Astrocyte of the spinal cord (primary cell): ENCODE measurements at regions not wholly inside any gene's neighbourhood (a gene's known extent, or its start where the extent isn't known, plus 50 kb on each side); places are given as distances from the start of the nearest gene placed in this dataset.

Source experiments
- DNase-seq: peaks from one replicate; pipeline ENCODE4 v3.0.0; 2011; ENCODE audit warnings: low read depth, low spot score
- H3K4me3 ChIP-seq: 2 replicates; pipeline ENCODE4 v1.5.1; 2011; ENCODE audit warnings: low read depth, mild to moderate bottlenecking, low read length, moderate library complexity
- in situ Hi-C: cut with HindIII; loops from 2 replicates; pipeline ENCODE4 v1.10.0; 2017; ENCODE audit warnings: low sequenced_read_pairs
- TF ChIP-seq, protein P1 (sequence below): IDR thresholded peaks from 2 replicates; pipeline ENCODE4 v1.5.1; 2012; ENCODE audit warnings: low read depth, mild to moderate bottlenecking, low read length, inconsistent platforms

DNA sequence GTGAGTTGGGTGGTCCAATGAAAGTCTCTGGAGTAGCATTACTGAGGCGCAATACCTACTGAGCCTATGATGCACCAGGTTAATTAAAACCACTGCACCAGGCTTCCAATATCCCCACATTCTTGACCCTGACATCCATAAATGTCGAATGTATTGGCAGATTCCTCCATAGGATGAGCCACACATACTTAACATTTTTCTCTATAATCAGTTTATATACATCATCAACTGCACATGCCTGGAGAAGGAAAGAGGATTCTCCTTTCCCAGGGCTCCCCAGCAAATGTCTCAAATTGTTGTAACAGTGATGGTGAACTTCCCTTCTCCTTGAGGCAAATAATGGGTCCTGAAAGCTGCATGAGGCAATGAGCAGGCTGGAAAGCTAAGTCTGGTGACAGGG lies 82.3 kb upstream of the LPP start:
- in situ Hi-C loops: no loop called here
- no peak for DNase-seq
- TF ChIP-seq, protein P1, sequence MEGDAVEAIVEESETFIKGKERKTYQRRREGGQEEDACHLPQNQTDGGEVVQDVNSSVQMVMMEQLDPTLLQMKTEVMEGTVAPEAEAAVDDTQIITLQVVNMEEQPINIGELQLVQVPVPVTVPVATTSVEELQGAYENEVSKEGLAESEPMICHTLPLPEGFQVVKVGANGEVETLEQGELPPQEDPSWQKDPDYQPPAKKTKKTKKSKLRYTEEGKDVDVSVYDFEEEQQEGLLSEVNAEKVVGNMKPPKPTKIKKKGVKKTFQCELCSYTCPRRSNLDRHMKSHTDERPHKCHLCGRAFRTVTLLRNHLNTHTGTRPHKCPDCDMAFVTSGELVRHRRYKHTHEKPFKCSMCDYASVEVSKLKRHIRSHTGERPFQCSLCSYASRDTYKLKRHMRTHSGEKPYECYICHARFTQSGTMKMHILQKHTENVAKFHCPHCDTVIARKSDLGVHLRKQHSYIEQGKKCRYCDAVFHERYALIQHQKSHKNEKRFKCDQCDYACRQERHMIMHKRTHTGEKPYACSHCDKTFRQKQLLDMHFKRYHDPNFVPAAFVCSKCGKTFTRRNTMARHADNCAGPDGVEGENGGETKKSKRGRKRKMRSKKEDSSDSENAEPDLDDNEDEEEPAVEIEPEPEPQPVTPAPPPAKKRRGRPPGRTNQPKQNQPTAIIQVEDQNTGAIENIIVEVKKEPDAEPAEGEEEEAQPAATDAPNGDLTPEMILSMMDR: no peak
- H3K4me3 ChIP-seq: no peak overlapping the region

DNA sequence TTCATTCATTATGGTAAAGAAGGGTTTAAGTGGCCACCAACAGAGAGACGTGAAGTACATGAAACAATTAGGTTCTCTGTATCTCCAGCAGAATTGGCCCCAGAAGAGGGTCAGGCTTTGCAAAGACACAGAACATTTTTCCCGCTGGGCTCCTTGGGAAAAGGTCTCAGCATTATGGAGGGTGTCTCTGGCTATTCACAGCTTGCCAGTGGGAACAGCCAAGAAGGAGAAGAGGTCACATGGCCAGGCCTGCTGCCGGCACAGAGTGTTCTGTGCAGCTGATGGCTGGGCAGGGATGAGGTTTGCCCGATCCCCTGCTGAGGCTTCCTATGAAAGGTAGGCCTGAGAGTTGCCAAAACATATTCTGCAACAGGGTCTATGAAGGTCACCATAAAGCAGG lies 77.8 kb upstream of the LPP start:
- TF ChIP-seq, protein P1: no peak
- no peak for DNase-seq
- H3K4me3 ChIP-seq: no peak overlapping the region
- in situ Hi-C loops: no loop called here

DNA sequence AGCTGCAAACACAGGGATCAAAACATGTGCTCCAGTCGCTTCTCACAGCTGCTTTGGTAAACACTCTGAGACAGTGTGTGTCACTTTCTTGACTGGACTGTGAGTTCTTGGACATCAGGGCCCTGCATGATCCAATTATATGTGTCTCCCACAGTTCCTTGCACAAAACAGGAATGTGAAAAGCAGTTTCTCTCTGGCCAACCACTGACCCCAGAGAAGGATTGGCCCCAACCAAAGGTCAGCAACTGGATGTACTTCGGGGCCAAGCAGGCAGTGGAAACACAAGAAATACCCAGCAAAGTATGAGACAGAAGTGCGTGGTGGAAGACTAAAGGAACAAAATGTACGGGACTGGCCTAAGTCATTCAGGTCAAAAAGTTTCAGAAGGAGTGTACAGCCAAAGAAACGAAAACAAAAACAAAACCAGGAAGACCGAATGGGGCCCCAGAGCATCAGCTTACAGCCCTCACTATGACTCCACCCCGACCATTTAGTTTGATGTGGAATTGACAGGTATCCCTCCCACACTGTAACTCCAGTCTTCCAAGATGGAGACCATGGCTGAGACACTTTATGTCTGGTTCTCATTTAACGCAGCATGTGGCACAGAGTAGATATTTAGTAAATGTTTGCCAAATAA lies 76.7 kb upstream of the LPP start:
- TF ChIP-seq, protein P1: no peak
- DNase-seq: no peak
- in situ Hi-C loops: no loop called here
- H3K4me3 ChIP-seq: no peak overlapping the region

DNA sequence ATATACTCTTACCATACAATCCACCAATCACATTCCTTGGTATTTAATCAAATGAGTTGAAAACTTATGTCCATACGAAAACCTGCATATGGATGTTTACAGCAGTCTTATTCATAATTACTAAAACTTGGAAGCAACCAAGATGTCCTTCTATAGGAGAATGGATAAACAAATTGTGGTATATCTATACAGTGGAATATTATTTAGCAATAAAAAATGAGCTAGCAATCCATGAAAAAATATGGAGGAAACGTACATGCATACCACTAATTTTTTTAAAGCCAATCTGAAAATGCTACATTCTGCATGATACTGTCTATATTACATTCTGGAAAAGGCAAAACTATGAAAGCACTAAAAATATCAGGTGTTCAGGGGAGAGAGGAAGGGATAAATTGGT lies 73.9 kb upstream of the LPP start:
- TF ChIP-seq, protein P1: no peak
- no peak for DNase-seq
- no peak overlapping the region for H3K4me3 ChIP-seq
- in situ Hi-C loops: no loop called here

DNA sequence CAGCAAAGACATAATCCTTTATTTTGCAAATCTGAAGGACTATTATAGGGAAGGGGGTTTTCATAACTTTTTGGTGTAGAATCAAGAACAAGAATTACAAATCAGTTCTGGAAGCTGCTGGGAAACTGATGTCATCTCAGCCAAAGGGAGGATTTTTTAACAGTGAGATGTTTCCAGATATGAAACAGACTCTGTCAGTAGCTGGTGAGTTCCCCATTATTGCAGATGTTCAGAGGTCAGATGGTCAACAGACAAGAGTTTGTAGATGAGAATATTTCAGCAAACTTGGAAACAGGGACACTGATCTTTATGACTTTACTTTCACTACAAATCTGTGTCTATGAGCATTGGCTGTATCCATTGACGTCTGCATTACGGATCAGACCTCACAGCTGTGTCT lies 71.9 kb upstream of the LPP start:
- TF ChIP-seq, protein P1: no peak
- H3K4me3 ChIP-seq: no peak overlapping the region
- in situ Hi-C loops: no loop called here
- peak; percentile 33 for DNase-seq

DNA sequence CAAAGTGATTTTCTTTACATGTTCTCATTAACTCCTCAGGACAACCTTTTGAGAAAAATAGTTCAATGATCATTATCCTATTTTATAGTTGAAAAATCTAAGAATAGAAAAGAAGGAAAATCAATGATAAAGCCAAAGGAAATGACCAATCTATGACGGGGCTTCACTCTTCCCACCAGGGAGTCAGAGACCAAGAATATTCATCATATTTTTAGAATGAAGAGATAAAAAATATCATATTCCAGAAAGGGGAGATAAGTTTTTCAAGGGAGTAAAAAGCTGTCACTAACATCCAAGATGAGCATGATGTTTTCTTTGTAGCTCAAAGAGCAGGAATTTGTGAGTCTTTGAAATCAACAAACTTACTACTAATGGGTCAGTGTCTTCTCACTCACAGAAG lies 71.5 kb upstream of the LPP start:
- in situ Hi-C loops: no loop called here
- H3K4me3 ChIP-seq: no peak overlapping the region
- TF ChIP-seq, protein P1: no peak
- peak; percentile 13 for DNase-seq
